ENCODE measurements at regions not wholly inside any gene's neighbourhood (a gene's known extent, or its start where the extent isn't known, plus 50 kb on each side); places are given as distances from the start of the nearest gene placed in this dataset.
"Not testable (repeated sequence)": the region's sequence is repeated elsewhere in the genome, so short reads cannot be mapped to it uniquely, and the experiment has no call there.

DNA sequence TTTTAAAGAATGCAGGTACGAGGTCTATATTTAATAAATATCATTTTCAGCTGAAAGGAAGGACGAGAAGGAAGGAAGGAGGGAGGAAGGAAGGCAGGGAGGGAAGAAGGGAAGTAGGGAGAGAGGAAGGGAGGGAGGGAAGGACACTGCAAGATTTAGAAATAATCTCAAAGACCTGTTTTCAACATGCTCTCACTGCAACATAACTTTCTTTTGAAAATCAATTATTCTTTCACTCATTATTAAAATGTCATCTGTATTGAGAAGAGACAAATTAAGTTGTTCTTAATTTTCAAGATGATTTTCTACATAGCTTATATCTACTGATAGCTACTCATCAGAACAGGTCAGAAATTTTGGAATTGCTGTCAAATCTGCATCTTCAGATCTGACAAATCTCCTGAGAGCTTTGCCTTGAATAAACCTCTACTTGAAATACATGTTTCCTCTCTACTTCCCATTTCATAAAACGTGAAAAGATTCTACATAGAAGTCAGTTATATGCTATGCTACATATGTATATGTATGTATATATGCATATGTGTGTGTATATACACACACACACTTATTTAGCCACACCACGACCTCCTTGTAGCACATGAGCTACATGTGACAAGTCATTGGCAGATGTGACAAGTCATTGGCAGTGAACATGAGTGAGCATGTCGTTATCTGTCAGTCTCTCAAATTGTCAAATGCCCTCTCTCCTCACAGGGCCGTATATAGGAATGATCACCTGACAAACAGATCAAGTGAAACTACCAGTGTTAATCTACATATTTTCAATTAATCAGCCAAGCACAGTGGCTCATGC is 241.6 kb downstream of the LY86 start:
- Histone ChIP-seq H3K36me3 (ENCODE audit: control insufficient read depth in 4 of 4, insufficient read depth in 3 of 4, low read depth in 1 of 4, low read length in 3 of 4) (no peaks in the 10 kb centered on the region), H3K27me3 (ENCODE audit: control insufficient read depth in 4 of 4, insufficient read depth in 4 of 4, low read length in 3 of 4) (no peaks in the 10 kb centered on the region), H3K4me3 (ENCODE audit: low read depth in 1 of 3, low read length in 3 of 3) (no peak overlapping the region), H3K27ac (ENCODE audit: low read depth in 1 of 2, low read length in 2 of 2) (no peak overlapping the region), H3K9me3 (ENCODE audit: control insufficient read depth in 4 of 4, low read length in 3 of 4) (no peaks in the 10 kb centered on the region), H3K9ac (ENCODE audit: low read depth in 1 of 2, low read length in 2 of 2) (no peak overlapping the region), H3K4me1 (ENCODE audit: control insufficient read depth in 4 of 4, insufficient read depth in 4 of 4, low read length in 3 of 4) (peaks cover 0 to 8% (median 5%) of the 10 kb centered on the region in 4 donors)
- WGBS = 86% methylated on average over 6 of the region's 6 CpGs
- DNase-seq (ENCODE audit: low spot score) = no peak
- TF ChIP-seq HNF4A (conservative IDR thresholded peaks at IDR 0.05) = no peak

DNA sequence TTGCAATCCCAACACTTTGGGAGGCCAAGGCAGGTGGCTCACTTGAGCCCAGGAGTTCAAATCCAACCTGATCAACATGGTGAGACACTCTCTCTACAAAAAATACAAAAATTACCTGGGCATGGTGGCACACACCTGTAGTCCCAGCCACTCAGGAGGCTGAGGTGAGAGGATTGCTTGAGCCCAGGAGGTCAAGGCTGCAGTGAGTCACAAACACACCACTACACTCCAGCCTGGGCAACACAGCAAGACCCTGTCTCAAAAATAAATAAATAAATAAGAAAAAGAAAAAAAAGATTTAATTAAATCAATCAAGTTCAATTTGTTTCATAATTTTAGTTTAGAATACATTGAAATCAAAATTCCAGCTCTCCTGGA is 242.2 kb downstream of the LY86 start:
- not testable (repeated sequence) for H3K27ac ChIP-seq (ENCODE audit: low read depth in 1 of 2, low read length in 2 of 2); H3K9ac ChIP-seq (ENCODE audit: low read depth in 1 of 2, low read length in 2 of 2); H3K36me3 ChIP-seq (ENCODE audit: control insufficient read depth in 4 of 4, insufficient read depth in 3 of 4, low read depth in 1 of 4, low read length in 3 of 4); H3K4me1 ChIP-seq (ENCODE audit: control insufficient read depth in 4 of 4, insufficient read depth in 4 of 4, low read length in 3 of 4); DNase-seq (ENCODE audit: low spot score); H3K27me3 ChIP-seq (ENCODE audit: control insufficient read depth in 4 of 4, insufficient read depth in 4 of 4, low read length in 3 of 4); H3K4me3 ChIP-seq (ENCODE audit: low read depth in 1 of 3, low read length in 3 of 3); H3K9me3 ChIP-seq (ENCODE audit: control insufficient read depth in 4 of 4, low read length in 3 of 4)

DNA sequence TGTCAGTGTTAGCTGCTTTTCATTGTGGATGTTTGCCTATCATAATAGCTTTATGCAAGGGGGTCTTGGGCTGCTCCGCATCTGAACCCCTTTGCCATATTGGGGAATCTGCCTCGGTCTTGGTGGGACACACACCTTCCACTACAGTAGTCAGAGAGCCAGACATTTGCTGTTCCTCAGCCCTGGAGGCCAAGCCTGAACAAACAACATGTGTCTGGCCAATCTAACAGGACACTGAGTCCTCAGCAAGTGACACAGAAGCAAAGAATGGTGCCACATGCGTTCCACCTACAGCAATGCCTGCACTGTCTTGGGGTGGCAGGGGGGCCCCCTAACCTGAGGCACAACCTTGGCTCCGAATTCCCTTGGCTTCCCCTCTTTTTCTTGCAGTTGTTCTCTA is 243.9 kb downstream of the LY86 start:
- WGBS = 93% methylated on average over 4 of the region's 4 CpGs
- H3K36me3 ChIP-seq (ENCODE audit: control insufficient read depth in 4 of 4, insufficient read depth in 3 of 4, low read depth in 1 of 4, low read length in 3 of 4) = no peaks in the 10 kb centered on the region

More for the DNA sequence above, 243.9 kb downstream of the LY86 start:
- H3K9me3 ChIP-seq (ENCODE audit: control insufficient read depth in 4 of 4, low read length in 3 of 4) = no peaks in the 10 kb centered on the region
- no peak overlapping the region for H3K9ac ChIP-seq (ENCODE audit: low read depth in 1 of 2, low read length in 2 of 2)
- H3K4me1 ChIP-seq (ENCODE audit: control insufficient read depth in 4 of 4, insufficient read depth in 4 of 4, low read length in 3 of 4) = no peaks in the 10 kb centered on the region
- no peak for DNase-seq (ENCODE audit: low spot score)
- no peak for TF ChIP-seq GABPA (IDR thresholded peaks at IDR 0.05 in 1 of 2, conservative IDR thresholded peaks at IDR 0.05 in 1 of 2)
- TF ChIP-seq HNF4A (conservative IDR thresholded peaks at IDR 0.05) = no peak
- TF ChIP-seq, protein P1, sequence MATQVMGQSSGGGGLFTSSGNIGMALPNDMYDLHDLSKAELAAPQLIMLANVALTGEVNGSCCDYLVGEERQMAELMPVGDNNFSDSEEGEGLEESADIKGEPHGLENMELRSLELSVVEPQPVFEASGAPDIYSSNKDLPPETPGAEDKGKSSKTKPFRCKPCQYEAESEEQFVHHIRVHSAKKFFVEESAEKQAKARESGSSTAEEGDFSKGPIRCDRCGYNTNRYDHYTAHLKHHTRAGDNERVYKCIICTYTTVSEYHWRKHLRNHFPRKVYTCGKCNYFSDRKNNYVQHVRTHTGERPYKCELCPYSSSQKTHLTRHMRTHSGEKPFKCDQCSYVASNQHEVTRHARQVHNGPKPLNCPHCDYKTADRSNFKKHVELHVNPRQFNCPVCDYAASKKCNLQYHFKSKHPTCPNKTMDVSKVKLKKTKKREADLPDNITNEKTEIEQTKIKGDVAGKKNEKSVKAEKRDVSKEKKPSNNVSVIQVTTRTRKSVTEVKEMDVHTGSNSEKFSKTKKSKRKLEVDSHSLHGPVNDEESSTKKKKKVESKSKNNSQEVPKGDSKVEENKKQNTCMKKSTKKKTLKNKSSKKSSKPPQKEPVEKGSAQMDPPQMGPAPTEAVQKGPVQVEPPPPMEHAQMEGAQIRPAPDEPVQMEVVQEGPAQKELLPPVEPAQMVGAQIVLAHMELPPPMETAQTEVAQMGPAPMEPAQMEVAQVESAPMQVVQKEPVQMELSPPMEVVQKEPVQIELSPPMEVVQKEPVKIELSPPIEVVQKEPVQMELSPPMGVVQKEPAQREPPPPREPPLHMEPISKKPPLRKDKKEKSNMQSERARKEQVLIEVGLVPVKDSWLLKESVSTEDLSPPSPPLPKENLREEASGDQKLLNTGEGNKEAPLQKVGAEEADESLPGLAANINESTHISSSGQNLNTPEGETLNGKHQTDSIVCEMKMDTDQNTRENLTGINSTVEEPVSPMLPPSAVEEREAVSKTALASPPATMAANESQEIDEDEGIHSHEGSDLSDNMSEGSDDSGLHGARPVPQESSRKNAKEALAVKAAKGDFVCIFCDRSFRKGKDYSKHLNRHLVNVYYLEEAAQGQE (IDR thresholded peaks at IDR 0.05) = no peak
- TF ChIP-seq RXRA (IDR thresholded peaks at IDR 0.05) = no peak
- TF ChIP-seq, protein P2, sequence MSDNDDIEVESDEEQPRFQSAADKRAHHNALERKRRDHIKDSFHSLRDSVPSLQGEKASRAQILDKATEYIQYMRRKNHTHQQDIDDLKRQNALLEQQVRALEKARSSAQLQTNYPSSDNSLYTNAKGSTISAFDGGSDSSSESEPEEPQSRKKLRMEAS (IDR thresholded peaks at IDR 0.05) = no peak
- TF ChIP-seq, protein P3, sequence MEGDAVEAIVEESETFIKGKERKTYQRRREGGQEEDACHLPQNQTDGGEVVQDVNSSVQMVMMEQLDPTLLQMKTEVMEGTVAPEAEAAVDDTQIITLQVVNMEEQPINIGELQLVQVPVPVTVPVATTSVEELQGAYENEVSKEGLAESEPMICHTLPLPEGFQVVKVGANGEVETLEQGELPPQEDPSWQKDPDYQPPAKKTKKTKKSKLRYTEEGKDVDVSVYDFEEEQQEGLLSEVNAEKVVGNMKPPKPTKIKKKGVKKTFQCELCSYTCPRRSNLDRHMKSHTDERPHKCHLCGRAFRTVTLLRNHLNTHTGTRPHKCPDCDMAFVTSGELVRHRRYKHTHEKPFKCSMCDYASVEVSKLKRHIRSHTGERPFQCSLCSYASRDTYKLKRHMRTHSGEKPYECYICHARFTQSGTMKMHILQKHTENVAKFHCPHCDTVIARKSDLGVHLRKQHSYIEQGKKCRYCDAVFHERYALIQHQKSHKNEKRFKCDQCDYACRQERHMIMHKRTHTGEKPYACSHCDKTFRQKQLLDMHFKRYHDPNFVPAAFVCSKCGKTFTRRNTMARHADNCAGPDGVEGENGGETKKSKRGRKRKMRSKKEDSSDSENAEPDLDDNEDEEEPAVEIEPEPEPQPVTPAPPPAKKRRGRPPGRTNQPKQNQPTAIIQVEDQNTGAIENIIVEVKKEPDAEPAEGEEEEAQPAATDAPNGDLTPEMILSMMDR (IDR thresholded peaks at IDR 0.05; ENCODE audit: low read depth, low read length, missing input control) = no peak
- TF ChIP-seq JUND (IDR thresholded peaks at IDR 0.05) = no peak
- no peak for TF ChIP-seq RAD21 (IDR thresholded peaks at IDR 0.05)
- TF ChIP-seq FOXA1 (IDR thresholded peaks at IDR 0.05) = no peak
- no peak for TF ChIP-seq YY1 (IDR thresholded peaks at IDR 0.05)
- no peak for TF ChIP-seq TAF1 (conservative IDR thresholded peaks at IDR 0.05)
- TF ChIP-seq NR2F2 (IDR thresholded peaks at IDR 0.05) = no peak
- TF ChIP-seq, protein P4, sequence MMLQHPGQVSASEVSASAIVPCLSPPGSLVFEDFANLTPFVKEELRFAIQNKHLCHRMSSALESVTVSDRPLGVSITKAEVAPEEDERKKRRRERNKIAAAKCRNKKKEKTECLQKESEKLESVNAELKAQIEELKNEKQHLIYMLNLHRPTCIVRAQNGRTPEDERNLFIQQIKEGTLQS (IDR thresholded peaks at IDR 0.05) = no peak
- H3K4me3 ChIP-seq (ENCODE audit: low read depth in 1 of 3, low read length in 3 of 3) = no peak overlapping the region
- no peak overlapping the region for H3K27ac ChIP-seq (ENCODE audit: low read depth in 1 of 2, low read length in 2 of 2)
- no peaks in the 10 kb centered on the region for H3K27me3 ChIP-seq (ENCODE audit: control insufficient read depth in 4 of 4, insufficient read depth in 4 of 4, low read length in 3 of 4)

Measured in liver (tissue), 8 donors.